Smooth muscle cell (in vitro differentiated cells): ENCODE measurements at regions not wholly inside any gene's neighbourhood (a gene's known extent, or its start where the extent isn't known, plus 50 kb on each side); places are given as distances from the start of the nearest gene placed in this dataset.

Experiments
- DNase-seq: peaks from one replicate; lab custom pipeline; 2025; ENCODE audit not compliant: unreplicated experiment; lab: John Stamatoyannopoulos, UW
- H2AFZ ChIP-seq: fragments of 200-600 bp; sonication (generic); 2 replicates; pipeline ENCODE4 v1.6.0; 2016; ENCODE audit warnings: antibody characterized with exemption, low read depth, mild to moderate bottlenecking
- H3F3A ChIP-seq: fragments of 200-600 bp; sonication (generic); 2 replicates; pipeline ENCODE4 v1.6.0; 2017; ENCODE audit warnings: antibody characterized with exemption, low read depth
- H3K27ac ChIP-seq: fragments of 200-600 bp; sonication (generic); 2 replicates; pipeline ENCODE4 v1.5.1; 2016; ENCODE audit warnings: low read depth, mild to moderate bottlenecking
- H3K27me3 ChIP-seq: fragments of 200-600 bp; sonication (generic); 2 replicates; pipeline ENCODE4 v1.6.1; 2016; ENCODE audit warnings: low read depth, mild to moderate bottlenecking
- H3K36me3 ChIP-seq: fragments of 200-600 bp; sonication (generic); 2 replicates; pipeline ENCODE4 v1.5.1; 2016; ENCODE audit warnings: low read depth
- H3K4me1 ChIP-seq: fragments of 200-600 bp; sonication (generic); 2 replicates; pipeline ENCODE4 v1.5.1; 2016; ENCODE audit warnings: low read depth
- H3K4me2 ChIP-seq: fragments of 200-600 bp; sonication (generic); 2 replicates; pipeline ENCODE4 v1.6.0; 2016; ENCODE audit warnings: mild to moderate bottlenecking
- H3K4me3 ChIP-seq: fragments of 200-600 bp; sonication (generic); 2 replicates; pipeline ENCODE4 v1.5.1; 2016; ENCODE audit warnings: mild to moderate bottlenecking
- H3K79me2 ChIP-seq: fragments of 200-600 bp; sonication (generic); 2 replicates; pipeline ENCODE4 v1.6.0; 2016; ENCODE audit warnings: low read depth, mild to moderate bottlenecking
- H3K9ac ChIP-seq: fragments of 200-600 bp; sonication (generic); 2 replicates; pipeline ENCODE4 v1.6.0; 2016; ENCODE audit warnings: low read depth
- H3K9me3 ChIP-seq: fragments of 200-600 bp; sonication (generic); replicated peaks from 2 replicates; pipeline ENCODE4 v1.5.1; 2016; ENCODE audit warnings: low read depth
- H4K20me1 ChIP-seq: fragments of 200-600 bp; sonication (generic); 2 replicates; pipeline ENCODE4 v1.6.0; 2016; ENCODE audit warnings: low read depth
- whole genome bisulfite sequencing: methylation state at CpG from one replicate; pipeline ENCODE4 v1.1.7; 2016; ENCODE audit warnings: low lambda C conversion rate; 5-methylcytosine and 5-hydroxymethylcytosine counted together
- TF ChIP-seq, protein P1 (sequence below): fragments of 200-600 bp; sonication (generic); IDR thresholded peaks from 2 replicates; pipeline ENCODE4 v1.5.1; 2017; ENCODE audit warnings: borderline replicate concordance, mild to moderate bottlenecking, antibody characterized with exemption; ENCODE audit not compliant: insufficient read depth, poor library complexity, severe bottlenecking

DNA sequence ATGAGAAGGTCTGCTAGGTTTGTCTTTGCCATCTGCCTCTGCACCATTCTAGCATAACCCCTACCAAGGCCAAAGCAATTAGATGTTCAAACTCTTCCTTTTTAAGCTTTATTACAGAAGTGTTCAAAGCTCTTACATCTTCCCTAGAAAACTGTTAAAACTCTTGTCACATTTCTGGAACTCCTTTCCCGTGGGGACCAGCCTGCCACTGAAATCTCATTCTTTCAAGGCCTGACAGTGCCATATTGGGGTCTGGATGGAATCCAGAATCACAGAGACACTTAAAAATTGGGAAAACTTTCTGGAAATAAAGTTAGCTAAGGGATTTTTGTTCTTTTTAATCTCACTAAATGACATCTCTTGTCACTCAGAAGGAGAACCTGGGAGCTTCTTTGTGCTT is 153.8 kb upstream of the SLCO3A1 start:
- no peak overlapping the region for H3K27ac ChIP-seq
- H3K36me3 ChIP-seq: no peaks in the 10 kb centered on the region
- no peak overlapping the region for H3K9ac ChIP-seq
- no peak overlapping the region for H3K4me2 ChIP-seq
- no peak for DNase-seq
- H3K79me2 ChIP-seq: no peaks in the 10 kb centered on the region
- H3F3A ChIP-seq: no peaks in the 10 kb centered on the region
- TF ChIP-seq, protein P1, sequence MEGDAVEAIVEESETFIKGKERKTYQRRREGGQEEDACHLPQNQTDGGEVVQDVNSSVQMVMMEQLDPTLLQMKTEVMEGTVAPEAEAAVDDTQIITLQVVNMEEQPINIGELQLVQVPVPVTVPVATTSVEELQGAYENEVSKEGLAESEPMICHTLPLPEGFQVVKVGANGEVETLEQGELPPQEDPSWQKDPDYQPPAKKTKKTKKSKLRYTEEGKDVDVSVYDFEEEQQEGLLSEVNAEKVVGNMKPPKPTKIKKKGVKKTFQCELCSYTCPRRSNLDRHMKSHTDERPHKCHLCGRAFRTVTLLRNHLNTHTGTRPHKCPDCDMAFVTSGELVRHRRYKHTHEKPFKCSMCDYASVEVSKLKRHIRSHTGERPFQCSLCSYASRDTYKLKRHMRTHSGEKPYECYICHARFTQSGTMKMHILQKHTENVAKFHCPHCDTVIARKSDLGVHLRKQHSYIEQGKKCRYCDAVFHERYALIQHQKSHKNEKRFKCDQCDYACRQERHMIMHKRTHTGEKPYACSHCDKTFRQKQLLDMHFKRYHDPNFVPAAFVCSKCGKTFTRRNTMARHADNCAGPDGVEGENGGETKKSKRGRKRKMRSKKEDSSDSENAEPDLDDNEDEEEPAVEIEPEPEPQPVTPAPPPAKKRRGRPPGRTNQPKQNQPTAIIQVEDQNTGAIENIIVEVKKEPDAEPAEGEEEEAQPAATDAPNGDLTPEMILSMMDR: no peak
- H3K27me3 ChIP-seq: peaks cover 4% of the 10 kb centered on the region
- WGBS: 78% methylated on average over 1 of the region's 1 CpG
- no peak overlapping the region for H2AFZ ChIP-seq
- H3K4me3 ChIP-seq: no peak overlapping the region
- no peaks in the 10 kb centered on the region for H4K20me1 ChIP-seq
- no peaks in the 10 kb centered on the region for H3K9me3 ChIP-seq
- H3K4me1 ChIP-seq: no peaks in the 10 kb centered on the region

GRCh38 chr15:91703274-91703673 is 150.2 kb upstream of the SLCO3A1 start:
- H3K27ac ChIP-seq: no peak overlapping the region
- TF ChIP-seq, protein P1: no peak
- H2AFZ ChIP-seq: no peak overlapping the region
- no peaks in the 10 kb centered on the region for H3K4me1 ChIP-seq
- H3K9ac ChIP-seq: no peak overlapping the region
- H3K27me3 ChIP-seq: peaks cover 4% of the 10 kb centered on the region
- H3K4me2 ChIP-seq: no peak overlapping the region
- H4K20me1 ChIP-seq: no peaks in the 10 kb centered on the region
- 86% methylated on average over 2 of the region's 2 CpGs for WGBS
- H3K9me3 ChIP-seq: no peaks in the 10 kb centered on the region
- no peaks in the 10 kb centered on the region for H3F3A ChIP-seq
- no peaks in the 10 kb centered on the region for H3K79me2 ChIP-seq
- no peaks in the 10 kb centered on the region for H3K36me3 ChIP-seq
- no peak overlapping the region for H3K4me3 ChIP-seq
- DNase-seq: no peak

DNA sequence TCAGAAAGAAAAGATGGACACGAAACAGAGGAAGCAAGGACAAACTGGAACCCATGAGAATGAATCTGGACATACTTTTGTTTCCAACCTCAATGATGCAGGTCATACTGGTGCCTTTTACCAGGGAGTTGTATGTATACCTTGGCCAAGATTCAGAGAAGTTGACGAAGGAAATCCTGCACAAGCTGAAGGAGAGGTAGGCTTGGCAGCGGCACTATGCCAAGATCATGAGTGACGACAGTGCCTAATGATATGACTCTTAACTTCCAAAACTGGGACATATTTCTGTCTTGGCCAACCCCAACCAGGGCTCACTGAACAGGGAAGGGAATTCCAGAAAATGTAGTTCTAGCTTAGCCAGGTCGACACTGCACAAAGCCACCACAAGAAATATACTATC is 149.2 kb upstream of the SLCO3A1 start:
- WGBS: 90% methylated on average over 5 of the region's 5 CpGs

More for the DNA sequence above, 149.2 kb upstream of the SLCO3A1 start:
- no peaks in the 10 kb centered on the region for H3K9me3 ChIP-seq
- DNase-seq: no peak
- H3K27ac ChIP-seq: no peak overlapping the region
- peaks cover 4% of the 10 kb centered on the region for H3K27me3 ChIP-seq
- H4K20me1 ChIP-seq: no peaks in the 10 kb centered on the region
- H3K79me2 ChIP-seq: no peaks in the 10 kb centered on the region
- TF ChIP-seq, protein P1: no peak
- H3K4me3 ChIP-seq: no peak overlapping the region
- H3K4me1 ChIP-seq: no peaks in the 10 kb centered on the region
- no peak overlapping the region for H2AFZ ChIP-seq
- no peak overlapping the region for H3K9ac ChIP-seq
- H3K36me3 ChIP-seq: no peaks in the 10 kb centered on the region
- H3K4me2 ChIP-seq: no peak overlapping the region
- H3F3A ChIP-seq: no peaks in the 10 kb centered on the region
